K562 (cell line): ENCODE measurements at regions not wholly inside any gene's neighbourhood (a gene's known extent, or its start where the extent isn't known, plus 50 kb on each side); places are given as distances from the start of the nearest gene placed in this dataset.

ENCODE experiments used
- CTCF ChIP-seq, 3 experiments: IDR thresholded peaks in 2 of 3; conservative IDR thresholded peaks in 1 of 3; 2 replicates each; pipeline ENCODE4 v1.5.1; 2011 to 2012; ENCODE audit warnings: low read length in 3 of 3, mild to moderate bottlenecking in 3 of 3, control low read depth in 2 of 3, improper control_type of control experiment in 1 of 3, inconsistent platforms in 1 of 3, low read depth in 1 of 3, mixed read lengths in 1 of 3, moderate library complexity in 1 of 3; ENCODE audit not compliant: insufficient read depth in 2 of 3
- MAFF ChIP-seq: IDR thresholded peaks from 2 replicates; pipeline ENCODE4 v1.6.1; 2012; ENCODE audit warnings: low read length, improper control_type of control experiment
- TAF1 ChIP-seq: IDR thresholded peaks from 2 replicates; pipeline ENCODE4 v1.6.1; 2011; ENCODE audit warnings: mild to moderate bottlenecking, low read length, moderate library complexity; ENCODE audit not compliant: insufficient read depth, control insufficient read depth, severe bottlenecking; ENCODE audit errors: extremely low read depth
- TSHZ1 ChIP-seq: fragments of 250-450 bp; sonication (Bioruptor Pico); IDR thresholded peaks from 2 replicates; pipeline ENCODE4 v1.4.0; 2020; ENCODE audit warnings: mild to moderate bottlenecking, moderate library complexity
- ZBTB12 ChIP-seq: fragments of 250-450 bp; sonication (Bioruptor Pico); IDR thresholded peaks from 2 replicates; pipeline ENCODE4 v1.4.0; 2020

- TF ChIP-seq ZBTB12 (CRISPR knock-in tag) (no peak), TAF1 (no peak), TSHZ1 (CRISPR knock-in tag) (no peak), MAFF (no peak), CTCF (IDR thresholded peaks at IDR 0.05 in 2 of 3, conservative IDR thresholded peaks at IDR 0.05 in 1 of 3; ENCODE audit: insufficient read depth in 2 of 3, low read depth in 1 of 3, low read length in 3 of 3) (no peak)
Observed at GRCh38 chr3:61420136-61420759, 141.1 kb upstream of the PTPRG start.
